Loucy (cell line): ENCODE measurements at regions not wholly inside any gene's neighbourhood (a gene's known extent, or its start where the extent isn't known, plus 50 kb on each side); places are given as distances from the start of the nearest gene placed in this dataset.

ENCODE experiments used
- H2AFZ ChIP-seq: fragments of 200-600 bp; sonication (generic); 2 replicates; pipeline ENCODE4 v1.6.0; 2016; ENCODE audit warnings: antibody characterized with exemption, mild to moderate bottlenecking, low read length, moderate library complexity
- H3F3A ChIP-seq: fragments of 200-600 bp; 2 replicates; pipeline ENCODE4 v1.6.0; 2016; ENCODE audit warnings: antibody characterized with exemption, low read depth, mild to moderate bottlenecking
- H3K27me3 ChIP-seq: fragments of 200-600 bp; sonication (generic); 2 replicates; pipeline ENCODE4 v1.6.1; 2014; ENCODE audit warnings: low read length, mild to moderate bottlenecking; ENCODE audit not compliant: insufficient read depth, poor library complexity, severe bottlenecking
- H3K36me3 ChIP-seq: fragments of 200-600 bp; sonication (generic); 2 replicates; pipeline ENCODE4 v1.6.1; 2016; ENCODE audit warnings: low read length; ENCODE audit not compliant: insufficient read depth
- H3K4me1 ChIP-seq: fragments of 200-600 bp; sonication (generic); 2 replicates; pipeline ENCODE4 v1.5.1; 2014; ENCODE audit warnings: low read length, mild to moderate bottlenecking; ENCODE audit not compliant: insufficient read depth, poor library complexity, severe bottlenecking
- H3K4me2 ChIP-seq: fragments of 200-600 bp; sonication (generic); 2 replicates; pipeline ENCODE4 v1.6.0; 2014; ENCODE audit warnings: antibody characterized with exemption, low read length, low read depth, mild to moderate bottlenecking; ENCODE audit not compliant: poor library complexity, severe bottlenecking
- H3K4me3 ChIP-seq: fragments of 200-600 bp; sonication (generic); 2 replicates; pipeline ENCODE4 v1.5.1; 2014; ENCODE audit warnings: low read length, mild to moderate bottlenecking, mixed read lengths; ENCODE audit not compliant: poor library complexity, severe bottlenecking
- H3K79me2 ChIP-seq: fragments of 200-600 bp; sonication (generic); 2 replicates; pipeline ENCODE4 v1.6.1; 2014; ENCODE audit warnings: low read length; ENCODE audit not compliant: insufficient read depth
- H3K9ac ChIP-seq: fragments of 200-600 bp; sonication (generic); 2 replicates; pipeline ENCODE4 v1.6.0; 2014; ENCODE audit warnings: mild to moderate bottlenecking, low read depth, low read length, moderate library complexity; ENCODE audit not compliant: poor library complexity, severe bottlenecking
- H3K9me2 ChIP-seq: fragments of 200-600 bp; sonication (generic); replicated peaks from 2 replicates; pipeline ENCODE4 v1.6.1; 2016; ENCODE audit warnings: low read depth, low read length, mixed read lengths
- H3K9me3 ChIP-seq: fragments of 200-600 bp; sonication (generic); 2 replicates; pipeline ENCODE4 v1.6.1; 2014; ENCODE audit warnings: mild to moderate bottlenecking, antibody characterized with exemption, low read length, low read depth; ENCODE audit not compliant: insufficient read depth
- H4K20me1 ChIP-seq: fragments of 200-600 bp; sonication (generic); 2 replicates; pipeline ENCODE4 v1.6.0; 2014; ENCODE audit warnings: antibody characterized with exemption, low read length, mild to moderate bottlenecking; ENCODE audit not compliant: insufficient read depth, poor library complexity, severe bottlenecking
- CTCF ChIP-seq: fragments of 200-600 bp; sonication (generic); conservative IDR thresholded peaks from 2 replicates; pipeline ENCODE4 v1.5.1; 2014; ENCODE audit warnings: mild to moderate bottlenecking, antibody characterized with exemption, low read length
- EZH2phosphoT487 ChIP-seq: fragments of 200-600 bp; IDR thresholded peaks from 2 replicates; pipeline ENCODE4 v1.6.1; 2018; ENCODE audit warnings: antibody characterized with exemption, mild to moderate bottlenecking, moderate library complexity, borderline replicate concordance

DNA sequence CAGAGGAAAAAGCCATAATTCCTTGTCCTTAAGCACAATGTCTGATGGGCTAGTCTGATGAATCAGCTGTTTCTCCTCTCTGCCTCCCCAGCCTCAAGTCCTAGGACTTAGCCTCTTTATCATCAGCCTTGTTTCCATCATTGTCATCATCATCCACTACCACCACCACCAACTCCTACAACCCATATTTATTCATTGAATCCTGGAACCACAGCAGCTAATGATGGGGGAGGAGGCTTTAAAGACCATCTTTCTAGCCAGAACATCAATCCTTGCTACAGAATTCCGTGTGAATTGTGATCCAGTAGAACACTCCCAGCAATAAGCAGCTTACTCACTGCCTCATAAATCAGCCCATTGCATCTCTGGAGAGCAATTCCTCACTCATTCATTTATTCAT, 97.6 kb upstream of the TMEM132E start:
- no peak for TF ChIP-seq EZH2phosphoT487
- no peak for TF ChIP-seq CTCF
- no peaks in the 10 kb centered on the region for H3K9me3 ChIP-seq
- no peak overlapping the region for H2AFZ ChIP-seq
- H3K4me1 ChIP-seq: no peaks in the 10 kb centered on the region
- no peaks in the 10 kb centered on the region for H3K79me2 ChIP-seq
- H3K9ac ChIP-seq: no peak overlapping the region
- no peak overlapping the region for H3K4me2 ChIP-seq
- no peaks in the 10 kb centered on the region for H3K27me3 ChIP-seq
- H3K9me2 ChIP-seq: no peaks in the 10 kb centered on the region
- no peaks in the 10 kb centered on the region for H3F3A ChIP-seq
- H4K20me1 ChIP-seq: no peaks in the 10 kb centered on the region
- no peaks in the 10 kb centered on the region for H3K36me3 ChIP-seq
- H3K4me3 ChIP-seq: no peak overlapping the region

GRCh38 chr17:34479371-34479770, 100.0 kb upstream of the TMEM132E start:
- Histone ChIP-seq H3K4me1 (no peaks in the 10 kb centered on the region), H3K9ac (no peak overlapping the region), H3K27me3 (no peaks in the 10 kb centered on the region), H3K4me3 (no peak overlapping the region), H3K9me2 (no peaks in the 10 kb centered on the region), H4K20me1 (no peaks in the 10 kb centered on the region), H2AFZ (no peak overlapping the region), H3K4me2 (no peak overlapping the region), H3F3A (no peaks in the 10 kb centered on the region), H3K79me2 (no peaks in the 10 kb centered on the region), H3K9me3 (no peaks in the 10 kb centered on the region), H3K36me3 (no peaks in the 10 kb centered on the region)
- TF ChIP-seq CTCF (no peak), EZH2phosphoT487 (no peak)

- H3K9me2 ChIP-seq: no peaks in the 10 kb centered on the region
- no peaks in the 10 kb centered on the region for H4K20me1 ChIP-seq
- no peaks in the 10 kb centered on the region for H3K36me3 ChIP-seq
- no peak overlapping the region for H2AFZ ChIP-seq
- no peaks in the 10 kb centered on the region for H3K9me3 ChIP-seq
- no peak overlapping the region for H3K4me3 ChIP-seq
- no peaks in the 10 kb centered on the region for H3K4me1 ChIP-seq
- no peak overlapping the region for H3K9ac ChIP-seq
- H3K79me2 ChIP-seq: no peaks in the 10 kb centered on the region
- no peaks in the 10 kb centered on the region for H3K27me3 ChIP-seq
- no peak for TF ChIP-seq EZH2phosphoT487
- no peak for TF ChIP-seq CTCF
- no peak overlapping the region for H3K4me2 ChIP-seq
- no peaks in the 10 kb centered on the region for H3F3A ChIP-seq
Measured at GRCh38 chr17:34478244-34478643, 101.1 kb upstream of the TMEM132E start.
